WTC11 (cell line): ENCODE measurements at regions not wholly inside any gene's neighbourhood (a gene's known extent, or its start where the extent isn't known, plus 50 kb on each side); places are given as distances from the start of the nearest gene placed in this dataset.

Experiments used
- FOXJ3 ChIP-seq: sonication (generic); formaldehyde crosslinking; IDR thresholded peaks from 2 replicates; pipeline ENCODE4 v1.9.0; 2021; ENCODE audit warnings: missing genetic modification reagents, mild to moderate bottlenecking, borderline replicate concordance
- KAT7 ChIP-seq: sonication (generic); formaldehyde crosslinking; IDR thresholded peaks from 2 replicates; pipeline ENCODE4 v1.8.1; 2023; ENCODE audit warnings: missing genetic modification reagents, mild to moderate bottlenecking, borderline replicate concordance
- NR2C2 ChIP-seq: sonication (generic); formaldehyde crosslinking; IDR thresholded peaks from 2 replicates; pipeline ENCODE4 v1.8.0; 2022; ENCODE audit warnings: mild to moderate bottlenecking, missing genetic modification reagents
- SP1 ChIP-seq: sonication (generic); formaldehyde crosslinking; conservative IDR thresholded peaks from 2 replicates; pipeline ENCODE4 v1.8.1; 2022; ENCODE audit warnings: missing genetic modification reagents
- TP53 ChIP-seq: sonication (generic); formaldehyde crosslinking; IDR thresholded peaks from 2 replicates; pipeline ENCODE4 v1.8.1; 2023; ENCODE audit warnings: mild to moderate bottlenecking, missing genetic modification reagents
- ZNF138 ChIP-seq: sonication (generic); formaldehyde crosslinking; conservative IDR thresholded peaks from 2 replicates; pipeline ENCODE4 v1.8.1; 2022; ENCODE audit warnings: mild to moderate bottlenecking, moderate library complexity, missing genetic modification reagents
- ZNF263 ChIP-seq: sonication (generic); formaldehyde crosslinking; IDR thresholded peaks from 2 replicates; pipeline ENCODE4 v1.8.1; 2022; ENCODE audit warnings: low read depth, mild to moderate bottlenecking, moderate library complexity, missing genetic modification reagents
- TF ChIP-seq, protein P1 (sequence below): fragments of 200-600 bp; IDR thresholded peaks from 2 replicates; pipeline ENCODE4 v1.8.0; 2022; ENCODE audit warnings: antibody characterized with exemption

DNA sequence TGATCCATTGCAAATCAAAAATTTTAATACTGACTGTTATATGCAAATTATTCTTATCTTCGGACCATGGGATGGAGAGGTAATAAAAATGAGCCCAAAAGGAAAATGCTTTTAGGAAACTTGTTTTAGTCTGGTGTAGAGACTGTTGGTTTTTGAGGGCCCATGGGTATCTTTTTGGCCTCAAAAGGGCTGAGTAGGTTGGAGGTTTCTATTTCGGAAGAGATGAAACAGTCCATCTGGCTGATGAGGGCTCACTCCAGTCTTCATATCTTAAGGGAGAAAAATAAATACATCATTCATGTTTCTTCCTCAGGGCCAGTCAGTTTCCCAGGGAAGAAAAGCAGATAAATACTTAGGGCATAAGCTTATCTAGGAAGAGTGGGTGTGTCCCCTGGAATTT lies 290.7 kb downstream of the RMST start:
- TF ChIP-seq, protein P1, sequence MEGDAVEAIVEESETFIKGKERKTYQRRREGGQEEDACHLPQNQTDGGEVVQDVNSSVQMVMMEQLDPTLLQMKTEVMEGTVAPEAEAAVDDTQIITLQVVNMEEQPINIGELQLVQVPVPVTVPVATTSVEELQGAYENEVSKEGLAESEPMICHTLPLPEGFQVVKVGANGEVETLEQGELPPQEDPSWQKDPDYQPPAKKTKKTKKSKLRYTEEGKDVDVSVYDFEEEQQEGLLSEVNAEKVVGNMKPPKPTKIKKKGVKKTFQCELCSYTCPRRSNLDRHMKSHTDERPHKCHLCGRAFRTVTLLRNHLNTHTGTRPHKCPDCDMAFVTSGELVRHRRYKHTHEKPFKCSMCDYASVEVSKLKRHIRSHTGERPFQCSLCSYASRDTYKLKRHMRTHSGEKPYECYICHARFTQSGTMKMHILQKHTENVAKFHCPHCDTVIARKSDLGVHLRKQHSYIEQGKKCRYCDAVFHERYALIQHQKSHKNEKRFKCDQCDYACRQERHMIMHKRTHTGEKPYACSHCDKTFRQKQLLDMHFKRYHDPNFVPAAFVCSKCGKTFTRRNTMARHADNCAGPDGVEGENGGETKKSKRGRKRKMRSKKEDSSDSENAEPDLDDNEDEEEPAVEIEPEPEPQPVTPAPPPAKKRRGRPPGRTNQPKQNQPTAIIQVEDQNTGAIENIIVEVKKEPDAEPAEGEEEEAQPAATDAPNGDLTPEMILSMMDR: no peak
- no peak for TF ChIP-seq TP53 (CRISPR knock-in tag)
- TF ChIP-seq FOXJ3: no peak
- no peak for TF ChIP-seq ZNF138
- TF ChIP-seq ZNF263 (CRISPR knock-in tag): no peak
- TF ChIP-seq SP1 (CRISPR knock-in tag): no peak
- TF ChIP-seq NR2C2 (CRISPR knock-in tag): no peak
- no peak for TF ChIP-seq KAT7 (CRISPR knock-in tag)
